Thoracic aorta (tissue), 2 donors: ENCODE measurements at regions not wholly inside any gene's neighbourhood (a gene's known extent, or its start where the extent isn't known, plus 50 kb on each side); places are given as distances from the start of the nearest gene placed in this dataset.

Source experiments
- ATAC-seq: fragments of 150-250 bp; one replicate; pipeline ENCODE4 v1.8.0; 2017; ENCODE audit warnings: low read depth; ENCODE audit not compliant: insufficient number of reproducible peaks, low FRiP score
- DNase-seq: peaks from one replicate; pipeline ENCODE4 v3.0.0-alpha.2; 2020; ENCODE audit warnings: low spot score
- H3K27ac ChIP-seq, 2 donors: fragments of 200-600 bp; sonication (generic); 1 replicate in 1 of 2; 2 replicates in 1 of 2; pipeline ENCODE4 v1.5.1; 2016; ENCODE audit warnings: mild to moderate bottlenecking in 2 of 2, moderate library complexity in 2 of 2
- H3K27me3 ChIP-seq: fragments of 200-600 bp; sonication (generic); replicated peaks from 2 replicates; pipeline ENCODE4 v1.6.0; 2016; ENCODE audit warnings: mild to moderate bottlenecking; ENCODE audit not compliant: insufficient read depth
- H3K36me3 ChIP-seq: fragments of 200-600 bp; sonication (generic); one replicate; pipeline ENCODE4 v1.5.1; 2016
- H3K4me1 ChIP-seq, 2 donors: fragments of 200-600 bp; sonication (generic); 1 replicate in 1 of 2; 2 replicates in 1 of 2; pipeline versions ENCODE4 v1.5.1 to v1.6.0; 2016; ENCODE audit warnings: low read depth in 2 of 2, mild to moderate bottlenecking in 1 of 2; ENCODE audit not compliant: control insufficient read depth in 1 of 2
- H3K4me3 ChIP-seq: fragments of 200-600 bp; sonication (generic); 2 replicates; pipeline ENCODE4 v1.5.1; 2016; ENCODE audit warnings: mild to moderate bottlenecking
- H3K9me3 ChIP-seq: fragments of 200-600 bp; sonication (generic); 2 replicates; pipeline ENCODE4 v1.5.1; 2016
- TF ChIP-seq, protein P1 (sequence below): fragments of 200-600 bp; sonication (generic); IDR thresholded peaks from one replicate; pipeline ENCODE4 v1.5.1; 2019; ENCODE audit warnings: antibody characterized with exemption

DNA sequence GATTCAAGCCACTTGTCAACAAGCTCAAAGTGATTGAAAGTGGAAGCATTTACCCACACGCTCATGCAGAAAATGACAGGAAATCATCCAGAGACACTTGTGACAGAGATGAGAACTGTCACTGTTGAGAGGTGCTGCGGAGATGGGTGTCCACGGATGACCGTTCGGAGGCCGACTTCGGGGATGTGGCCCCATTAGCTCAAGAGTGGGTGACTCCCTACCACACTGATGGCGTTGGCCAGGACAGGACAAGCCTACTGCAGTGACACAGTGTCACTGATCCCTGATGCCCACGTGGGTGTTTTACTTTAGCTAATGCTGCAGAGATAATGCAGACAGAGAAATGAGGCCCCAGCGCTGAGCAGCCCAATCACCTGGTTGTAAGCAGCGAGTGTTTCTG, 81.5 kb upstream of the YWHAQ start:
- H3K4me3 ChIP-seq, result no peak overlapping the region
- no peaks in the 10 kb centered on the region for H3K9me3 ChIP-seq
- DNase-seq, result no peak
- no peak overlapping the region for H3K27ac ChIP-seq
- no peaks in the 10 kb centered on the region for H3K27me3 ChIP-seq
- no peaks in the 10 kb centered on the region for H3K36me3 ChIP-seq
- TF ChIP-seq, protein P1, sequence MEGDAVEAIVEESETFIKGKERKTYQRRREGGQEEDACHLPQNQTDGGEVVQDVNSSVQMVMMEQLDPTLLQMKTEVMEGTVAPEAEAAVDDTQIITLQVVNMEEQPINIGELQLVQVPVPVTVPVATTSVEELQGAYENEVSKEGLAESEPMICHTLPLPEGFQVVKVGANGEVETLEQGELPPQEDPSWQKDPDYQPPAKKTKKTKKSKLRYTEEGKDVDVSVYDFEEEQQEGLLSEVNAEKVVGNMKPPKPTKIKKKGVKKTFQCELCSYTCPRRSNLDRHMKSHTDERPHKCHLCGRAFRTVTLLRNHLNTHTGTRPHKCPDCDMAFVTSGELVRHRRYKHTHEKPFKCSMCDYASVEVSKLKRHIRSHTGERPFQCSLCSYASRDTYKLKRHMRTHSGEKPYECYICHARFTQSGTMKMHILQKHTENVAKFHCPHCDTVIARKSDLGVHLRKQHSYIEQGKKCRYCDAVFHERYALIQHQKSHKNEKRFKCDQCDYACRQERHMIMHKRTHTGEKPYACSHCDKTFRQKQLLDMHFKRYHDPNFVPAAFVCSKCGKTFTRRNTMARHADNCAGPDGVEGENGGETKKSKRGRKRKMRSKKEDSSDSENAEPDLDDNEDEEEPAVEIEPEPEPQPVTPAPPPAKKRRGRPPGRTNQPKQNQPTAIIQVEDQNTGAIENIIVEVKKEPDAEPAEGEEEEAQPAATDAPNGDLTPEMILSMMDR, result no peak
- no peak for ATAC-seq
- H3K4me1 ChIP-seq, result no peaks in the 10 kb centered on the region

- H3K4me3 ChIP-seq, result no peak overlapping the region
- H3K9me3 ChIP-seq, result no peaks in the 10 kb centered on the region
- no peak overlapping the region for H3K27ac ChIP-seq
- H3K27me3 ChIP-seq, result no peaks in the 10 kb centered on the region
- TF ChIP-seq, protein P1, result no peak
- DNase-seq (no peak), ATAC-seq (no peak)
- H3K36me3 ChIP-seq, result no peaks in the 10 kb centered on the region
- H3K4me1 ChIP-seq, result no peaks in the 10 kb centered on the region
Measured at GRCh38 chr2:9714630-9715214, 83.9 kb upstream of the YWHAQ start.

DNA sequence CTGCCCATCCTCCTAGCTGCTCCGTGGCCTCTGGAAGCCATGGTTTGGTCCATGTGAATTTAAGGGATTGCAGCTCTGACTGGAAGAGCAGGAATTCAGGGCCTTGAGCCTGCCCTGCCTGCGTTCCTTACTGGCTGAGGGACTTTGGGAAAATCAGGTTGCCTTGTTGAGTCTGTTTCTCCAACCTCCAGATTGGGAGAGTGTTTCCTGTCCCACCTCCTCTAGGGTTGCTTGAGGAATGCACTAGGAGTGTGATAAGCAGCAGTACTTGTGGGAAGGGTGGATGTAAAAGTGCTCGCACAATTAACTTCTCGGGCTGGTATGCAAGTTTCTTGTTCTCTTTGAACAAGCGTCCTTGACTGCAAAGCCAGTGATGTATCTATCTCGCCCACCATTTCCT, 84.4 kb upstream of the YWHAQ start:
- DNase-seq (no peak), ATAC-seq (no peak)
- Histone ChIP-seq H3K27me3 (no peaks in the 10 kb centered on the region), H3K9me3 (no peaks in the 10 kb centered on the region), H3K36me3 (no peaks in the 10 kb centered on the region), H3K27ac (no peak overlapping the region), H3K4me3 (no peak overlapping the region), H3K4me1 (no peaks in the 10 kb centered on the region)
- TF ChIP-seq, protein P1, result no peak

DNA sequence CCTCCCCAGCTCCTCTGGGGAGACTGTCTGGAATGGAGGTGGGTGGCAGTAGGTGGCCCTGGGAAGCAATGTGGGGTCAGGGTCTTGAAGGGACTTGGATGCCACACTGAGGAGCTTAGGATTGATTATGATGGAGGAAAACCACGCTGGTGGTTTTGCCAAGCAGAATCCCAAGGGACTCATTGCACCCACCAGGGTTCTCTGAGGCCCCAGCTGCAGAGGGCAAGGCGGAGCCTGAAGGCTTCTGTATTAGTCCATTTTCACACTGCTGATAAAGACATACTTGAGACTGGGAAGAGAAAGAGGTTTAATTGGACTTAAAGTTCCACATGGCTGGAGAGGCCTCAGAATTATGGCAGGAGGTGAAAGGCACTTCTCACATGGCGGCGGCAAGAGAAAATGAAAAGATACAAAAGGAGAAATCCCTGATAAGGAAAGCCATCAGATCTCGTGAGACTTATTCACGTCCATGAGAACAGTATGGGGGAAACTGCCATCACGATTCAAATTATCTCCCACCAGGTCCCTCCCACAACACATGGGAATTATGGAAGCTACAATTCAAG, 87.2 kb upstream of the YWHAQ start:
- H3K4me3 ChIP-seq, result no peak overlapping the region
- no peak for ATAC-seq
- H3K36me3 ChIP-seq, result no peaks in the 10 kb centered on the region
- H3K9me3 ChIP-seq, result no peaks in the 10 kb centered on the region
- no peak for DNase-seq
- no peak overlapping the region for H3K27ac ChIP-seq
- no peaks in the 10 kb centered on the region for H3K4me1 ChIP-seq
- no peaks in the 10 kb centered on the region for H3K27me3 ChIP-seq
- TF ChIP-seq, protein P1, result no peak

DNA sequence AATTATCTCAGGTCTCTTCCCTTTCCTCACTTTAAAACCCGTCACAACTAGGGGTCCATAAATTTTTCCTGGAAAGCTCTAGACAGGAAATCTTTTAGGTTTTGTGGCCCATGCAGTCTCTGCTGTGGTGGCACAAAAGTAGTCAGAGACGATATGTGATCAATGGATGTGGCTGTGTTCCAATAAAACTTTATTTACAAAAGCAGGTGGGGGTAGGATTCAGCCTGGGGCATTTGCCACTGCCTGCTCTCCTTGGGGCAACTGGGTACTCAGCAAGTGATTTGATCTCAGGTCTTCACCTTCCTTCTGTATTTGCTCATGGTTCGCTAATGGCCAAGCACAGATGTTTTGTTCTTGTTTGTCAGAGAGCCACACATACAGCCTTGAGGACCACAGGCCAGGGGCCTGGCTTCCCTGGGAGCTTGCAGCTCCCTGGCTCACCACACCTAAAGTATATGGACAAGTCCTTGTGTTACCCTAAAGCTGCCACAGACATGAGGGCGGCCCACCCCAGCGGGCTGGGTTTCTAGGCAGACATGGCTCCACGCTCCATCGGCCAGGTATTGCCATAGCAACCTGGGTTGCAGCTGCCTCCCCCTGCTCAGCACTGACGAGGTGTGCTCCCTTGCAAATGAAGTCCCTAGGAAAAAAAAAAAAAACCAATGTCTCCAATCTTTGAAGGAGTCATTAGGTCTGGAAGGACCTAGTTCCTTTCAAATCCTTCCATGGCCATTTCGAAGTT, 89.7 kb upstream of the YWHAQ start:
- Histone ChIP-seq H3K27ac (no peak overlapping the region), H3K9me3 (no peaks in the 10 kb centered on the region), H3K27me3 (no peaks in the 10 kb centered on the region), H3K4me1 (no peaks in the 10 kb centered on the region), H3K4me3 (no peak overlapping the region), H3K36me3 (no peaks in the 10 kb centered on the region)
- ATAC-seq (no peak), DNase-seq (no peak)
- TF ChIP-seq, protein P1, result no peak
